Mucosa of rectum (tissue), 2 donors: ENCODE measurements at regions not wholly inside any gene's neighbourhood (a gene's known extent, or its start where the extent isn't known, plus 50 kb on each side); places are given as distances from the start of the nearest gene placed in this dataset.

Experiments used
- H3K27ac ChIP-seq, 2 donors: one replicate each; pipeline ENCODE4 v1.7.0; 2013; ENCODE audit warnings: inconsistent platforms in 2 of 2, low read depth in 2 of 2, low read length in 2 of 2
- H3K27me3 ChIP-seq, 2 donors: one replicate each; pipeline ENCODE4 v1.7.0; 2013; ENCODE audit warnings: low read length in 2 of 2; ENCODE audit not compliant: control insufficient read depth in 2 of 2, insufficient read depth in 2 of 2
- H3K36me3 ChIP-seq, 2 donors: one replicate each; pipeline ENCODE4 v1.7.0; 2013; ENCODE audit warnings: low read length in 2 of 2; ENCODE audit not compliant: control insufficient read depth in 2 of 2, insufficient read depth in 2 of 2
- H3K4me1 ChIP-seq, 2 donors: one replicate each; pipeline ENCODE4 v1.7.0; 2013; ENCODE audit warnings: low read length in 2 of 2, mild to moderate bottlenecking in 1 of 2; ENCODE audit not compliant: control insufficient read depth in 2 of 2, insufficient read depth in 2 of 2
- H3K4me3 ChIP-seq, 2 donors: one replicate each; pipeline ENCODE4 v1.7.0; 2013; ENCODE audit warnings: low read length in 2 of 2
- H3K9ac ChIP-seq, 2 donors: one replicate each; pipeline ENCODE4 v1.7.0; 2013; ENCODE audit warnings: low read length in 2 of 2, low read depth in 1 of 2, mild to moderate bottlenecking in 1 of 2
- H3K9me3 ChIP-seq, 2 donors: one replicate each; pipeline ENCODE4 v1.7.0; 2013; ENCODE audit warnings: low read length in 2 of 2; ENCODE audit not compliant: control insufficient read depth in 2 of 2
- donor health status: healthy.
- donor health status: Normal muscosa, but diverticular disease.

DNA sequence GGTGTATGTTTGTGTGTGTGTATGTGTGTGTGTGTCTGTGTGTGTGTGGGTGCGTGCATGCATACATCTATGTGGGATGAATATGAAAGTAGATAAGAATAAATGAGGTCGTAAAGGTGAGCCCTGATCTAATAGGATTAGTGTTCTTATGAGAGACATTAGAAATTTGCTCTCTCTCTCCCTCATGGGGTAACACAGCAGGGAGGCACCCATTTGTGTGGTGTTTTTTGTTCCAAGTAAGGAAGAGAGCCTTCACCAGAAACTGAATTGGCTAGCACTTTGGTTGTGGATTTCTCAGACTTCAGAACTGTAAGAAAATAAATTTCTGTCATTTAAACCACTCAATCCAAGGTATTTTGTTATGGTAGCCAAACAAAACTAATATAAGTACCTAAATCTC is 353.7 kb upstream of the CHRM2 start:
- Histone ChIP-seq H3K36me3 (no peaks in the 10 kb centered on the region), H3K4me1 (no peaks in the 10 kb centered on the region), H3K9ac (no peak overlapping the region), H3K27me3 (no peaks in the 10 kb centered on the region), H3K4me3 (no peak overlapping the region), H3K27ac (no peak overlapping the region), H3K9me3 (peaks cover 0 to 2% of the 10 kb centered on the region in 2 donors)

DNA sequence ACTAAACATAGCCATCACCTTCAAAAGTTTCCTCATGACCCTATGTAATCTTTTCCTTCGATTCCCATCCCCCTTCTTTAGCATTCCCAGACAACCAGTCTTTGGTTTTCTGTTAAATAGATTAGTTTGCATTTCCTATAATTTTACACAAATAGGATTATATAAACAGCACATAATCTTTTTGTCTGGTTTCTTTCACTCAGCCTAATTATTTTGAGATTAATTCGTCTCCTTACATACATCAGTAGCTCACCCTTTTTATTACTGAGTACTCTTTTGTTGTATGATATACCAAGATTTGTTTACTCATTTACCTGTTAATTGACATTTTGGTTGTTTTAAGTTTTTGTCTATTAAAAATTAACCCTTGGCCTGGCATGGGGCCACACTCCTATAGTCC is 354.7 kb upstream of the CHRM2 start:
- H3K36me3 ChIP-seq, result no peaks in the 10 kb centered on the region
- H3K4me1 ChIP-seq, result no peaks in the 10 kb centered on the region
- no peaks in the 10 kb centered on the region for H3K27me3 ChIP-seq
- H3K9me3 ChIP-seq, result peaks cover 0 to 2% of the 10 kb centered on the region in 2 donors
- H3K4me3 ChIP-seq, result no peak overlapping the region
- H3K9ac ChIP-seq, result no peak overlapping the region
- H3K27ac ChIP-seq, result no peak overlapping the region

DNA sequence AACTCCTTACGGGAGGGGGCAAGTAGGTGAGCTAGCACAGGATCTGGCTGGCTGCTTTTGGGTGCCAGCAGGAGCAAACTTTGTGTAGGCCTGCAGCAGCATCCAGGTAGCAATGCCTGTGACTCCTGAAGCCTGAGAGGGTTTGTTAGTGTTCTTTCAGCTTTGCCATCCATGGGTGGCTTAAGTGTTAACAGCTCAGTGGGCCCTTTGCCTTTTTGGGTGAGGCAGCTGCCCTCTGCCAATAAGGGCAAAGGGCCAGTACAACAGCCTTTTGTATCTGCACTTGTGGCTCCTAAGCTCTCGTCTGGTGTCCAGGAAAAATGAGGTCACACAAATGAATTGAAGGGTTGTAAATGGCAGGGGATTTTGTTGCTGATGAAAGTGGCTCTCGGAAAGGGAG is 359.0 kb upstream of the CHRM2 start:
- Histone ChIP-seq H3K4me1 (no peaks in the 10 kb centered on the region), H3K9ac (no peak overlapping the region), H3K27me3 (no peaks in the 10 kb centered on the region), H3K9me3 (peaks cover 0 to 5% of the 10 kb centered on the region in 2 donors), H3K27ac (no peak overlapping the region), H3K36me3 (no peaks in the 10 kb centered on the region), H3K4me3 (no peak overlapping the region)

DNA sequence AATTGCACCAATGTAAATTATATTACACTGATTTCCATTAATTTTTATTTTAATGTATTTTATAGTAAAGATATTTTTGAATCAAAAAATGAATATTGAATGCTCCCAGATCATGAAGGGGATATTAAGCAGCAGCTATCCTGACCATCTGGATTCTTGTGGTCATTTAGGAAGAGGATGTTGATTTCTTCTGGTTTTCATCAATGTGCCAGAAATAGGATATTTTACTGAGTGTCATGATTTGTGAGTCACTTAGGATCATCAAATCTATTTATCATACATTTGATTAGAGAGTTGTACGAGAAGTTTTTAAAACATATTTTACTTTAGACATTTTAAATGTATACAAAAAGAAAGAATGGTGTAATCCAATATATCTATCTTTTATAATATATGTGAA is 366.3 kb upstream of the CHRM2 start:
- H3K27me3 ChIP-seq, result no peaks in the 10 kb centered on the region
- H3K36me3 ChIP-seq, result no peaks in the 10 kb centered on the region
- H3K4me1 ChIP-seq, result no peaks in the 10 kb centered on the region
- H3K4me3 ChIP-seq, result no peak overlapping the region
- no peak overlapping the region for H3K9ac ChIP-seq
- no peak overlapping the region for H3K27ac ChIP-seq
- peaks cover 0 to 3% of the 10 kb centered on the region in 2 donors for H3K9me3 ChIP-seq

DNA sequence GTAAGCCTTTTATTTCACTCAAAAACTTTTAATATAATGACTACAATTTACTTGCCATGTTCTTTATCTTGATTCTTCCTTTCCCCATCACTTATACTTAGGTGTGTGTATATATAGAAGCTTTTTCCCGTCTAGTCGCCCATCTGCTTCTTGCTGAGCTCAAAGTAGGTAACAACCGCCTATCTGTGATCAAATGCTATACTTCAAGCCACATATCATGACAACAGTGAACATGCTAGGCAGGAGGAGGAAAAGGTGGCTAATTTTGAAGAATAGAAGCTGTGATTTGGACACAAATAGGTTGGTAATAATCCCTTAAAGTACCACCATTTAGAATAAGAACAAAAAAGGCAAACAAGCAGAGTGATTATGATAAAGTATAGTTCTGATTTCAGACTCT is 367.3 kb upstream of the CHRM2 start:
- no peak overlapping the region for H3K27ac ChIP-seq

DNA sequence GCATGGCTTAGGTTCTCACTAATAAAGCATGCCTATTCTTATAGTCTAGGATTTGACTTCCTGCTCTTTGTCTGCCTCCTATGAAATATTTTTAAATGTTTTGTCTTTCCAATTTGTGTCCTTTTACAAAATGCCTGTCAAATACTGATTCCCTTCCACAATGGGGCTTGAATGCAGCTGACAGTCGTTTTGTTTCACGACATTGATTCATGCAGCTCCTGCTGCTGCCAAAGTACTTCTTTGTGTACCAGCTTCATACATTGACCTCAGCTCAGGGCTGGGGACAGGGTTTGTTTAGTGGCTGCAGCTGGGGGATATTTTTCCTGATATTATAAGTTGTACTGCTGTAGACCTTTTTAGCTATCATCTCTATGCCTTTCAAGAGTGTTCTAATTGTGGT is 371.9 kb upstream of the CHRM2 start:
- Histone ChIP-seq H3K9ac (no peak overlapping the region), H3K27ac (no peak overlapping the region), H3K36me3 (no peaks in the 10 kb centered on the region)

More for the DNA sequence above, 367.3 kb upstream of the CHRM2 start:
- H3K27me3 ChIP-seq, result no peaks in the 10 kb centered on the region
- H3K9ac ChIP-seq, result no peak overlapping the region
- H3K9me3 ChIP-seq, result peaks cover 0 to 3% of the 10 kb centered on the region in 2 donors
- H3K36me3 ChIP-seq, result no peaks in the 10 kb centered on the region
- H3K4me3 ChIP-seq, result no peak overlapping the region
- no peaks in the 10 kb centered on the region for H3K4me1 ChIP-seq

GRCh38 chr7:136495081-136495480 is 373.4 kb upstream of the CHRM2 start:
- Histone ChIP-seq H3K27me3 (no peaks in the 10 kb centered on the region), H3K4me1 (no peaks in the 10 kb centered on the region), H3K36me3 (no peaks in the 10 kb centered on the region), H3K9ac (no peak overlapping the region), H3K27ac (no peak overlapping the region), H3K4me3 (no peak overlapping the region), H3K9me3 (no peaks in the 10 kb centered on the region)

More for the DNA sequence above, 371.9 kb upstream of the CHRM2 start:
- Histone ChIP-seq H3K4me1 (no peaks in the 10 kb centered on the region), H3K9me3 (no peaks in the 10 kb centered on the region), H3K4me3 (no peak overlapping the region), H3K27me3 (no peaks in the 10 kb centered on the region)

- H3K36me3 ChIP-seq, result no peaks in the 10 kb centered on the region
These were observed 376.1 kb upstream of the CHRM2 start for GRCh38 chr7:136492366-136492765.

GRCh38 chr7:136489808-136490207 is 378.6 kb upstream of the CHRM2 start:
- Histone ChIP-seq H3K4me1 (no peaks in the 10 kb centered on the region), H3K36me3 (no peaks in the 10 kb centered on the region), H3K27ac (no peak overlapping the region), H3K27me3 (no peaks in the 10 kb centered on the region), H3K9me3 (no peaks in the 10 kb centered on the region), H3K4me3 (no peak overlapping the region), H3K9ac (no peak overlapping the region)

More at GRCh38 chr7:136492366-136492765, 376.1 kb upstream of the CHRM2 start:
- H3K27me3 ChIP-seq, result no peaks in the 10 kb centered on the region
- no peak overlapping the region for H3K27ac ChIP-seq
- no peaks in the 10 kb centered on the region for H3K9me3 ChIP-seq
- H3K4me3 ChIP-seq, result no peak overlapping the region
- no peaks in the 10 kb centered on the region for H3K4me1 ChIP-seq
- no peak overlapping the region for H3K9ac ChIP-seq

DNA sequence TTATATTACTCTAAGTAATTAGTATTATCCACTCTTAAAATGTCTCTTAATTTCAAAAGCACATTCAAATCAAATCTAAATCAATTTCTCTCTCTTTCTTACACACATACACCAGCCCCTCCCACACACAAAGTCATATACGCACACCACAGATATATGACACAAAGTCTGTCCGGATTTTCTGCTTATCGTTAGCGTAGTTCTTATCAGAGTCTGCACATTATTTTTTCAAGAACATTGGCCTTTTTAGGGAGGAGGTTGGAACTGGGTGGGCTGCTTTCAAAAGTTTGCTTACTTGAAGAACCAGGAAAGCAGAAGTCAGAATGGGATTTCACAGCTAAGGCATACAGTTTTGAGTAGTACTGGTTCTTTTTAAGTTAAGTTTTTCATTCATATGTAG is 387.6 kb upstream of the CHRM2 start:
- no peaks in the 10 kb centered on the region for H3K4me1 ChIP-seq
- no peaks in the 10 kb centered on the region for H3K9me3 ChIP-seq

DNA sequence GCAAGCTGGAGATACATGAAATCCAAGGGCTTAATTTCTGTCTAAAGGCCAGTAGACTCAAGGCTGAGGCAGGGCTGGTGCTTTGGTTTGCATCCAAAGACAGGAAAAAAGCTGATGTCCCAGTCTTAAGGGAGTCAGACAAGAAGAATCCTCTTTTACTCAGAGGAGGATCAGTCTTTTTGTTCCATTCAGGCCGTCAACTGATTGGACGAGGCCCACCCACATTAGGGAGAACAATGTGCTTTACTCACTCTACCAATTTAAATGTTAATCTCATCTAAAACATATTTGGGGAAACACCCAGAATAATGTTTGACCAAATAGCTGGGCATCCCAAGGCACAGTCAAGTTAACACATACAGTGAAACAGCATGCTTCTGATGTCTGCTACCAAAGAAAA is 388.5 kb upstream of the CHRM2 start:
- H3K4me1 ChIP-seq, result no peaks in the 10 kb centered on the region
- H3K36me3 ChIP-seq, result no peaks in the 10 kb centered on the region
- no peaks in the 10 kb centered on the region for H3K27me3 ChIP-seq
- no peak overlapping the region for H3K9ac ChIP-seq
- no peaks in the 10 kb centered on the region for H3K9me3 ChIP-seq
- H3K27ac ChIP-seq, result no peak overlapping the region
- H3K4me3 ChIP-seq, result no peak overlapping the region

More for the DNA sequence above, 387.6 kb upstream of the CHRM2 start:
- no peak overlapping the region for H3K4me3 ChIP-seq
- H3K27ac ChIP-seq, result no peak overlapping the region
- H3K27me3 ChIP-seq, result no peaks in the 10 kb centered on the region
- H3K36me3 ChIP-seq, result no peaks in the 10 kb centered on the region
- no peak overlapping the region for H3K9ac ChIP-seq
